ENCODE measurements at regions not wholly inside any gene's neighbourhood (a gene's known extent, or its start where the extent isn't known, plus 50 kb on each side); places are given as distances from the start of the nearest gene placed in this dataset.

- TF ChIP-seq HOMEZ (CRISPR knock-in tag; IDR thresholded peaks at IDR 0.05) (no peak), ZNF217 (CRISPR knock-in tag; IDR thresholded peaks at IDR 0.05) (no peak), ZNF143 (CRISPR knock-in tag; IDR thresholded peaks at IDR 0.05) (no peak), NR2C2 (CRISPR knock-in tag; IDR thresholded peaks at IDR 0.05) (no peak), NR2C2 (tag; IDR thresholded peaks at IDR 0.05) (no peak), STAT5A (IDR thresholded peaks at IDR 0.05; ENCODE audit: borderline replicate concordance, low read length) (no peak), SMAD2 (IDR thresholded peaks at IDR 0.05; ENCODE audit: low read depth, low read length) (no peak)
- TF ChIP-seq, protein P1, sequence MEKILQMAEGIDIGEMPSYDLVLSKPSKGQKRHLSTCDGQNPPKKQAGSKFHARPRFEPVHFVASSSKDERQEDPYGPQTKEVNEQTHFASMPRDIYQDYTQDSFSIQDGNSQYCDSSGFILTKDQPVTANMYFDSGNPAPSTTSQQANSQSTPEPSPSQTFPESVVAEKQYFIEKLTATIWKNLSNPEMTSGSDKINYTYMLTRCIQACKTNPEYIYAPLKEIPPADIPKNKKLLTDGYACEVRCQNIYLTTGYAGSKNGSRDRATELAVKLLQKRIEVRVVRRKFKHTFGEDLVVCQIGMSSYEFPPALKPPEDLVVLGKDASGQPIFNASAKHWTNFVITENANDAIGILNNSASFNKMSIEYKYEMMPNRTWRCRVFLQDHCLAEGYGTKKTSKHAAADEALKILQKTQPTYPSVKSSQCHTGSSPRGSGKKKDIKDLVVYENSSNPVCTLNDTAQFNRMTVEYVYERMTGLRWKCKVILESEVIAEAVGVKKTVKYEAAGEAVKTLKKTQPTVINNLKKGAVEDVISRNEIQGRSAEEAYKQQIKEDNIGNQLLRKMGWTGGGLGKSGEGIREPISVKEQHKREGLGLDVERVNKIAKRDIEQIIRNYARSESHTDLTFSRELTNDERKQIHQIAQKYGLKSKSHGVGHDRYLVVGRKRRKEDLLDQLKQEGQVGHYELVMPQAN (IDR thresholded peaks at IDR 0.05; ENCODE audit: borderline replicate concordance) = no peak
- TF ChIP-seq, protein P2, sequence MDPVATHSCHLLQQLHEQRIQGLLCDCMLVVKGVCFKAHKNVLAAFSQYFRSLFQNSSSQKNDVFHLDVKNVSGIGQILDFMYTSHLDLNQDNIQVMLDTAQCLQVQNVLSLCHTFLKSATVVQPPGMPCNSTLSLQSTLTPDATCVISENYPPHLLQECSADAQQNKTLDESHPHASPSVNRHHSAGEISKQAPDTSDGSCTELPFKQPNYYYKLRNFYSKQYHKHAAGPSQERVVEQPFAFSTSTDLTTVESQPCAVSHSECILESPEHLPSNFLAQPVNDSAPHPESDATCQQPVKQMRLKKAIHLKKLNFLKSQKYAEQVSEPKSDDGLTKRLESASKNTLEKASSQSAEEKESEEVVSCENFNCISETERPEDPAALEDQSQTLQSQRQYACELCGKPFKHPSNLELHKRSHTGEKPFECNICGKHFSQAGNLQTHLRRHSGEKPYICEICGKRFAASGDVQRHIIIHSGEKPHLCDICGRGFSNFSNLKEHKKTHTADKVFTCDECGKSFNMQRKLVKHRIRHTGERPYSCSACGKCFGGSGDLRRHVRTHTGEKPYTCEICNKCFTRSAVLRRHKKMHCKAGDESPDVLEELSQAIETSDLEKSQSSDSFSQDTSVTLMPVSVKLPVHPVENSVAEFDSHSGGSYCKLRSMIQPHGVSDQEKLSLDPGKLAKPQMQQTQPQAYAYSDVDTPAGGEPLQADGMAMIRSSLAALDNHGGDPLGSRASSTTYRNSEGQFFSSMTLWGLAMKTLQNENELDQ (CRISPR knock-in tag; IDR thresholded peaks at IDR 0.05; ENCODE audit: borderline replicate concordance) = no peak
Measured at GRCh38 chr12:115798309-115798917, 479.1 kb downstream of the MED13L start (continued).

Measured in K562 (cell line).